Vagina (tissue), 2 donors: ENCODE measurements at regions not wholly inside any gene's neighbourhood (a gene's known extent, or its start where the extent isn't known, plus 50 kb on each side); places are given as distances from the start of the nearest gene placed in this dataset.

Experiments
- POLR2A ChIP-seq, 2 donors: fragments of 450-650 bp; IDR thresholded peaks; one replicate each; pipeline ENCODE4 v1.6.1; 2017; ENCODE audit warnings: antibody characterized with exemption in 2 of 2, mild to moderate bottlenecking in 2 of 2, moderate library complexity in 2 of 2
- POLR2AphosphoS5 ChIP-seq, 2 donors: sonication (generic); formaldehyde crosslinking; IDR thresholded peaks; one replicate each; pipeline ENCODE4 v1.9.0; 2017; ENCODE audit warnings: antibody characterized with exemption in 2 of 2, mild to moderate bottlenecking in 2 of 2, low read depth in 1 of 2; ENCODE audit not compliant: insufficient read depth in 1 of 2
- TF ChIP-seq, protein P1 (sequence below), 3 experiments: fragments of 450-650 bp in 2 of 3; fragments of 200-600 bp in 1 of 3; sonication (generic) in 1 of 3; IDR thresholded peaks; one replicate each; pipeline ENCODE4 v1.5.1; 2017 to 2019; ENCODE audit warnings: antibody characterized with exemption in 3 of 3, mild to moderate bottlenecking in 2 of 3, moderate library complexity in 2 of 3

DNA sequence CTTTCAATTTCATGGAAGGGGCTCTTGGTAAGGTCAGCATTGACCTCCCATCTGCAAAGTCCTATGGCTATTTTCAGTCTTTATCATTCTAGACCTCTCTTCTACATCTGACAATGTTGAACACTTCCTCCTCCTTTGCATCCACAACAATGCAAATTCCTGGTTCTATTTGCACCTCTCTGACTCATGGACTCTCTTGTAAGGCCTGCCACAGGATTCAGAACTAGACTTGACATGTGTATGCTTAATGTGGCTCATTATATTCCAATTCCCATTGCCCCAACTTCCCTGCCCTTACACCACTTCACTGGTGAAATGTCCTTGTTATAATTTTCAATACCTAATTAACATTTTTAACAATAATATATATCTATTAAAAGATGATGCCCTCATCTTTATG, 314.3 kb upstream of the FGF13 start:
- TF ChIP-seq, protein P1, sequence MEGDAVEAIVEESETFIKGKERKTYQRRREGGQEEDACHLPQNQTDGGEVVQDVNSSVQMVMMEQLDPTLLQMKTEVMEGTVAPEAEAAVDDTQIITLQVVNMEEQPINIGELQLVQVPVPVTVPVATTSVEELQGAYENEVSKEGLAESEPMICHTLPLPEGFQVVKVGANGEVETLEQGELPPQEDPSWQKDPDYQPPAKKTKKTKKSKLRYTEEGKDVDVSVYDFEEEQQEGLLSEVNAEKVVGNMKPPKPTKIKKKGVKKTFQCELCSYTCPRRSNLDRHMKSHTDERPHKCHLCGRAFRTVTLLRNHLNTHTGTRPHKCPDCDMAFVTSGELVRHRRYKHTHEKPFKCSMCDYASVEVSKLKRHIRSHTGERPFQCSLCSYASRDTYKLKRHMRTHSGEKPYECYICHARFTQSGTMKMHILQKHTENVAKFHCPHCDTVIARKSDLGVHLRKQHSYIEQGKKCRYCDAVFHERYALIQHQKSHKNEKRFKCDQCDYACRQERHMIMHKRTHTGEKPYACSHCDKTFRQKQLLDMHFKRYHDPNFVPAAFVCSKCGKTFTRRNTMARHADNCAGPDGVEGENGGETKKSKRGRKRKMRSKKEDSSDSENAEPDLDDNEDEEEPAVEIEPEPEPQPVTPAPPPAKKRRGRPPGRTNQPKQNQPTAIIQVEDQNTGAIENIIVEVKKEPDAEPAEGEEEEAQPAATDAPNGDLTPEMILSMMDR (IDR thresholded peaks at IDR 0.05): no peak
- no peak for TF ChIP-seq POLR2A (IDR thresholded peaks at IDR 0.05)
- TF ChIP-seq POLR2AphosphoS5 (IDR thresholded peaks at IDR 0.05; ENCODE audit: insufficient read depth in 1 of 2, low read depth in 1 of 2): no peak
